Osteoblast (primary cell): ENCODE measurements at regions not wholly inside any gene's neighbourhood (a gene's known extent, or its start where the extent isn't known, plus 50 kb on each side); places are given as distances from the start of the nearest gene placed in this dataset.
A peak's percentile ranks its signal among the peaks of the same experiment; 100 is the strongest.

Source experiments
- DNase-seq: peaks from one replicate; pipeline ENCODE4 v3.0.0; 2011; ENCODE audit warnings: low spot score, mixed read lengths; ENCODE audit not compliant: insufficient read length; ENCODE audit errors: missing footprints
- H2AFZ ChIP-seq: 2 replicates; pipeline ENCODE4 v1.6.0; 2011; ENCODE audit warnings: mild to moderate bottlenecking, low read length
- H3K27ac ChIP-seq: 2 replicates; pipeline ENCODE4 v1.5.1; 2011; ENCODE audit warnings: mild to moderate bottlenecking, low read depth, low read length, moderate library complexity
- H3K27me3 ChIP-seq: 2 replicates; pipeline ENCODE4 v1.6.0; 2012; ENCODE audit warnings: mild to moderate bottlenecking, control low read depth, inconsistent platforms, low read length, moderate library complexity; ENCODE audit not compliant: insufficient read depth
- H3K36me3 ChIP-seq: 2 replicates; pipeline ENCODE4 v1.5.1; 2011; ENCODE audit warnings: mild to moderate bottlenecking, low read length, control low read depth, moderate library complexity; ENCODE audit not compliant: insufficient read depth
- H3K4me1 ChIP-seq: 2 replicates; pipeline ENCODE4 v1.5.1; 2011; ENCODE audit warnings: mild to moderate bottlenecking, low read length, control low read depth, moderate library complexity; ENCODE audit not compliant: insufficient read depth
- H3K4me2 ChIP-seq: 2 replicates; pipeline ENCODE4 v1.6.0; 2011; ENCODE audit warnings: mild to moderate bottlenecking, low read length; ENCODE audit not compliant: insufficient read depth
- H3K4me3 ChIP-seq: fragments of 200-600 bp; sonication (generic); 3 replicates; pipeline ENCODE4 v1.5.1; 2012; ENCODE audit warnings: mild to moderate bottlenecking, low read length, inconsistent platforms; ENCODE audit not compliant: insufficient read depth
- H3K79me2 ChIP-seq: 2 replicates; pipeline ENCODE4 v1.6.0; 2012; ENCODE audit warnings: mild to moderate bottlenecking, low read length, control low read depth, inconsistent platforms; ENCODE audit not compliant: insufficient read depth
- H3K9me3 ChIP-seq: 2 replicates; pipeline ENCODE4 v1.5.1; 2011; ENCODE audit warnings: low read depth, low read length, control low read depth
- H4K20me1 ChIP-seq: 2 replicates; pipeline ENCODE4 v1.6.0; 2012; ENCODE audit warnings: mild to moderate bottlenecking, low read length, control low read depth; ENCODE audit not compliant: insufficient read depth
- CTCF ChIP-seq: IDR thresholded peaks from 2 replicates; pipeline ENCODE4 v1.5.1; 2011; ENCODE audit warnings: mild to moderate bottlenecking, low read depth, low read length, moderate library complexity; ENCODE audit errors: extremely low read depth

GRCh38 chr4:137661693-137662092 lies 129.4 kb upstream of the PCDH18 start:
- Histone ChIP-seq H3K79me2 (no peaks in the 10 kb centered on the region), H3K4me2 (no peak overlapping the region), H3K4me1 (peaks cover 38% of the 10 kb centered on the region), H3K27me3 (no peaks in the 10 kb centered on the region), H3K27ac (no peak overlapping the region), H4K20me1 (no peaks in the 10 kb centered on the region), H3K9me3 (no peaks in the 10 kb centered on the region), H3K4me3 (no peak overlapping the region), H2AFZ (no peak overlapping the region), H3K36me3 (no peaks in the 10 kb centered on the region)
- TF ChIP-seq CTCF, result no peak
- DNase-seq, result no peak

- no peaks in the 10 kb centered on the region for H3K36me3 ChIP-seq
- H3K4me1 ChIP-seq, result peaks cover 38% of the 10 kb centered on the region
- H3K9me3 ChIP-seq, result no peaks in the 10 kb centered on the region
- H3K79me2 ChIP-seq, result no peaks in the 10 kb centered on the region
- H4K20me1 ChIP-seq, result no peaks in the 10 kb centered on the region
- H3K4me2 ChIP-seq, result peak overlapping the region; percentile 11
- TF ChIP-seq CTCF, result no peak
- peak overlapping the region; percentile 74 for H2AFZ ChIP-seq
- DNase-seq, result peak; percentile 73
- H3K27me3 ChIP-seq, result no peaks in the 10 kb centered on the region
- H3K27ac ChIP-seq, result peak overlapping the region; percentile 79
- no peak overlapping the region for H3K4me3 ChIP-seq
Observed at GRCh38 chr4:137660211-137660610, 127.9 kb upstream of the PCDH18 start.

GRCh38 chr4:137659431-137659830 lies 127.1 kb upstream of the PCDH18 start:
- no peaks in the 10 kb centered on the region for H3K9me3 ChIP-seq
- TF ChIP-seq CTCF, result no peak
- H3K4me2 ChIP-seq, result peak overlapping the region; percentile 37
- H3K27me3 ChIP-seq, result no peaks in the 10 kb centered on the region
- H2AFZ ChIP-seq, result peak overlapping the region; percentile 5
- no peak for DNase-seq
- H3K36me3 ChIP-seq, result no peaks in the 10 kb centered on the region
- H3K79me2 ChIP-seq, result no peaks in the 10 kb centered on the region
- peaks cover 33% of the 10 kb centered on the region for H3K4me1 ChIP-seq
- no peak overlapping the region for H3K4me3 ChIP-seq
- peak overlapping the region; percentile 79 for H3K27ac ChIP-seq
- H4K20me1 ChIP-seq, result no peaks in the 10 kb centered on the region

GRCh38 chr4:137656661-137657060 lies 124.4 kb upstream of the PCDH18 start:
- no peaks in the 10 kb centered on the region for H3K36me3 ChIP-seq
- no peaks in the 10 kb centered on the region for H4K20me1 ChIP-seq
- H3K79me2 ChIP-seq, result no peaks in the 10 kb centered on the region
- peaks cover 17% of the 10 kb centered on the region for H3K4me1 ChIP-seq
- TF ChIP-seq CTCF, result no peak
- DNase-seq, result no peak
- no peaks in the 10 kb centered on the region for H3K9me3 ChIP-seq
- H3K4me2 ChIP-seq, result no peak overlapping the region
- H3K27me3 ChIP-seq, result no peaks in the 10 kb centered on the region
- H3K4me3 ChIP-seq, result no peak overlapping the region
- H2AFZ ChIP-seq, result no peak overlapping the region
- H3K27ac ChIP-seq, result no peak overlapping the region
